SK-N-SH (cell line): ENCODE measurements at regions not wholly inside any gene's neighbourhood (a gene's known extent, or its start where the extent isn't known, plus 50 kb on each side); places are given as distances from the start of the nearest gene placed in this dataset.

Source experiments
- CTCF ChIA-PET: fragments of 300-600, 350-600 bp; formaldehyde crosslinking; extraction: SDS; loops from one replicate; lab custom pipeline; 2021; lab: Yijun Ruan, JAX
- POLR2A ChIA-PET: fragments of 350-600 bp; sonication (Branson Sonifier 250); formaldehyde crosslinking; extraction: SDS; loops from one replicate; lab custom pipeline; 2020; ENCODE audit warnings: antibody characterized with exemption, inconsistent platforms; lab: Yijun Ruan, JAX
- DNase-seq: peaks from one replicate; pipeline ENCODE4 v3.0.0; 2012
- H2AFZ ChIP-seq: fragments of 200-600 bp; sonication (generic); 2 replicates; pipeline ENCODE4 v1.8.1; 2016; ENCODE audit warnings: antibody characterized with exemption, mild to moderate bottlenecking, low read depth
- H3F3A ChIP-seq: fragments of 200-600 bp; sonication (generic); replicated peaks from 2 replicates; pipeline ENCODE3; 2016; ENCODE audit warnings: antibody characterized with exemption, mild to moderate bottlenecking; ENCODE audit not compliant: insufficient read depth
- H3K27ac ChIP-seq, 2 experiments: fragments of 200-500 bp in 1 of 2; fragments of 200-600 bp in 1 of 2; sonication (Bioruptor generic) in 1 of 2; sonication (generic), shearing (Covaris generic) in 1 of 2; 2 replicates each; pipeline versions ENCODE4 v1.5.1 to v1.6.1; 2014 to 2016; ENCODE audit warnings: low read depth in 2 of 2, inconsistent platforms in 1 of 2, low read length in 1 of 2, mild to moderate bottlenecking in 1 of 2, mixed read lengths in 1 of 2
- H3K27me3 ChIP-seq: fragments of 200-600 bp; sonication (generic), shearing (Covaris generic); 2 replicates; pipeline ENCODE4 v1.6.1; 2016; ENCODE audit warnings: mixed run types; ENCODE audit not compliant: insufficient read depth
- H3K36me3 ChIP-seq, 2 experiments: fragments of 200-500 bp in 1 of 2; fragments of 200-600 bp in 1 of 2; sonication (Bioruptor generic) in 1 of 2; sonication (generic) in 1 of 2; replicated peaks in 1 of 2; 2 replicates each; pipeline versions ENCODE3 to v1.5.1; 2014 to 2016; ENCODE audit warnings: low read length in 1 of 2, mild to moderate bottlenecking in 1 of 2; ENCODE audit not compliant: insufficient read depth in 2 of 2, control insufficient read depth in 1 of 2
- H3K4me1 ChIP-seq, 2 experiments: fragments of 200-500 bp in 1 of 2; fragments of 200-600 bp in 1 of 2; sonication (Bioruptor generic) in 1 of 2; sonication (generic), shearing (Covaris generic) in 1 of 2; 2 replicates each; pipeline versions ENCODE4 v1.5.1 to v1.6.1; 2014 to 2016; ENCODE audit warnings: low read depth in 1 of 2, low read length in 1 of 2, mixed run types in 1 of 2; ENCODE audit not compliant: insufficient read depth in 2 of 2, control insufficient read depth in 1 of 2
- H3K4me2 ChIP-seq: fragments of 200-600 bp; sonication (generic), shearing (Covaris generic); 2 replicates; pipeline ENCODE4 v1.6.1; 2017; ENCODE audit warnings: mixed run types
- H3K4me3 ChIP-seq, 2 experiments: fragments of 200-500 bp in 1 of 2; fragments of 200-600 bp in 1 of 2; sonication (Bioruptor generic) in 1 of 2; sonication (generic), shearing (Covaris generic) in 1 of 2; 2 replicates each; pipeline versions ENCODE4 v1.5.1 to v1.8.1; 2014 to 2016; ENCODE audit warnings: low read depth in 2 of 2, inconsistent platforms in 1 of 2, low read length in 1 of 2, mild to moderate bottlenecking in 1 of 2, mixed read lengths in 1 of 2, moderate library complexity in 1 of 2
- H3K79me2 ChIP-seq: fragments of 200-600 bp; sonication (generic); 2 replicates; pipeline ENCODE4 v1.8.1; 2017; ENCODE audit warnings: mild to moderate bottlenecking; ENCODE audit not compliant: insufficient read depth
- H3K9ac ChIP-seq: fragments of 200-600 bp; sonication (generic); 2 replicates; pipeline ENCODE4 v1.6.1; 2017; ENCODE audit warnings: mixed run types
- H3K9me2 ChIP-seq: fragments of 200-600 bp; sonication (generic); 2 replicates; pipeline ENCODE4 v1.6.1; 2017; ENCODE audit warnings: mixed run types
- H3K9me3 ChIP-seq: fragments of 200-600 bp; sonication (generic); 2 replicates; pipeline ENCODE4 v1.6.1; 2017; ENCODE audit warnings: mixed run types, mild to moderate bottlenecking, moderate library complexity
- H4K20me1 ChIP-seq: fragments of 200-600 bp; sonication (generic); 2 replicates; pipeline ENCODE4 v1.6.1; 2017; ENCODE audit warnings: mild to moderate bottlenecking, mixed run types; ENCODE audit not compliant: insufficient read depth
- CHD2 ChIP-seq: fragments of 150-350 bp; IDR thresholded peaks from 2 replicates; pipeline ENCODE4 v1.6.1; 2018; ENCODE audit warnings: low read length; ENCODE audit not compliant: partially characterized antibody
- CTCF ChIP-seq: fragments of 200-600 bp; sonication (generic); IDR thresholded peaks from 2 replicates; pipeline ENCODE4 v1.6.1; 2017; ENCODE audit warnings: antibody characterized with exemption, mild to moderate bottlenecking, moderate library complexity
- EP300 ChIP-seq, 2 experiments: IDR thresholded peaks; 2 replicates each; pipeline versions ENCODE4 v1.4.0 to v1.6.1; 2012; ENCODE audit warnings: borderline replicate concordance in 1 of 2, low read depth in 1 of 2, low read length in 1 of 2
- FOXM1 ChIP-seq: IDR thresholded peaks from 2 replicates; pipeline ENCODE4 v1.4.0; 2012; ENCODE audit warnings: low read depth, mild to moderate bottlenecking
- JUND ChIP-seq: IDR thresholded peaks from 2 replicates; pipeline ENCODE4 v1.4.0; 2012
- MEF2A ChIP-seq: IDR thresholded peaks from 2 replicates; pipeline ENCODE4 v1.4.0; 2012; ENCODE audit warnings: low read depth, borderline replicate concordance
- RAD21 ChIP-seq: IDR thresholded peaks from 2 replicates; pipeline ENCODE4 v1.6.1; 2012; ENCODE audit warnings: mild to moderate bottlenecking, low read length
- RCOR1 ChIP-seq: fragments of 150-350 bp; IDR thresholded peaks from 2 replicates; pipeline ENCODE4 v1.6.1; 2017; ENCODE audit warnings: antibody characterized with exemption, low read length
- SMC3 ChIP-seq: IDR thresholded peaks from 2 replicates; pipeline ENCODE4 v1.6.1; 2012; ENCODE audit warnings: low read depth, low read length, improper control_type of control experiment
- TCF12 ChIP-seq: IDR thresholded peaks from 2 replicates; pipeline ENCODE4 v1.4.0; 2012
- TEAD4 ChIP-seq: IDR thresholded peaks from 2 replicates; pipeline ENCODE4 v1.4.0; 2012; ENCODE audit warnings: mild to moderate bottlenecking, borderline replicate concordance; ENCODE audit not compliant: insufficient read depth
- YY1 ChIP-seq: IDR thresholded peaks from 2 replicates; pipeline ENCODE4 v1.4.0; 2012; ENCODE audit warnings: low read depth, mild to moderate bottlenecking
- WGBS: methylation state at CpG from one replicate; pipeline ENCODE4 v1.1.6; 2017; ENCODE audit warnings: low lambda C conversion rate; 5-methylcytosine and 5-hydroxymethylcytosine counted together
- TF ChIP-seq, protein P1 (sequence below): fragments of 150-350 bp; IDR thresholded peaks from 2 replicates; pipeline ENCODE4 v1.6.1; 2016; ENCODE audit warnings: mild to moderate bottlenecking, low read depth, low read length
- TF ChIP-seq, protein P2 (sequence below): IDR thresholded peaks from 2 replicates; pipeline ENCODE4 v1.4.0; 2012; ENCODE audit warnings: low read depth, borderline replicate concordance
- TF ChIP-seq, protein P3 (sequence below): IDR thresholded peaks from 2 replicates; pipeline ENCODE4; 2012
- TF ChIP-seq, protein P4 (sequence below): IDR thresholded peaks from 2 replicates; pipeline ENCODE4 v1.4.0; 2012; ENCODE audit warnings: low read depth

DNA sequence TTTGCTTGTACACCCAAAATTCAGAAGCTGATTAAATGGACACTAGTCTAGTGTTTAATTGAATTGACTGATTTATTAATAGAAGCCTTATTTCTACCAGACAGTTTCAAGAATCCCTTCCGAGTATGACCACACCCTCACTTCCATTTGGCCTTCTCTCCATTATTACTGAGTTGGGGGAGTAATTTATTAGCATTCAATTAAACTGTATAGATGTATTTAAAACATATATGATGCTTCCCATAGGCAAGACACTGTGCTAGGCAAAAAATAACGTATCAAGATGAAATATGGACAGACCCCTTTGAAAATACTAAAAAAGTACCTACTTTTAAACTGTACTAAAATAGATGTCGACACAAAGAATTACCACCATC is 112.9 kb upstream of the PHACTR1 start:
- H3K27ac ChIP-seq: no peak overlapping the region
- H3K27me3 ChIP-seq: no peaks in the 10 kb centered on the region
- ChIA-PET POLR2A (interaction anchor here (0.6 kb wide), 1 partner anchor 313 kb away, joined by 5 read pairs; no protein-coding TSS in a partner anchor), CTCF (interaction anchor here (0.5 to 6.8 kb wide), 27 partner anchors 9 to 1028 kb away, joined by 3 to 92 read pairs (median 4); partner anchors contain the start of genes EDN1, HIVEP1 and PHACTR1)
- H3K4me1 ChIP-seq: peaks cover 2 to 8% of the 10 kb centered on the region in 2 experiments; a peak in 2 of 4 replicates
- no peak overlapping the region for H2AFZ ChIP-seq
- no peaks in the 10 kb centered on the region for H3K9me2 ChIP-seq
- H3F3A ChIP-seq: no peaks in the 10 kb centered on the region
- WGBS: 53% methylated on average over 3 of the region's 3 CpGs
- no peak overlapping the region; a peak in 1 of 4 replicates for H3K4me3 ChIP-seq
- H3K36me3 ChIP-seq: no peaks in the 10 kb centered on the region
- no peaks in the 10 kb centered on the region for H3K79me2 ChIP-seq
- no peak overlapping the region for H3K4me2 ChIP-seq
- no peaks in the 10 kb centered on the region for H4K20me1 ChIP-seq
- H3K9ac ChIP-seq: no peak overlapping the region
- peak; percentile 22; the same call in 1 of the 2 replicates for TF ChIP-seq CTCF
- no peak for TF ChIP-seq JUND
- no peaks in the 10 kb centered on the region for H3K9me3 ChIP-seq
- DNase-seq: no peak

DNA sequence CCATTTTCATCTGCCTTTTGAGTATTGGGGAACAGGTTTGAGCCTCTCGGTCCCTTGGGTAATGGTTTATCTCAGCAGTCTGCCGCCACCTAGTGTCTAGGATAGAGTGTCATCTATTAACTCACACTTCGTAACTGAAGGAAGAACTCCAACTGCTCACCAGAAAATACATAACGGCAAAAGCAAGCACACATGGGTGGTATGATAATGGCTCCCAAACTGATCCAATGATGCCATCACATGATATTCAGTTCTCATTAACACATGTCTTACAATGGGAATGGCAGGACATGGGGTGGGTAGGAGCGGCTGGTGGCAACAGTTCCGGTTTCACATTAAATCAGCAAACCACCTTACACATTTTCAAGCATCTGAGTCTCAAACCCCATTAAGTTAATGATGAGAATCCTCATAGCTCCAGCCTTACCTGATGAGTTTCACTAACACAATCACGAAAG is 110.7 kb upstream of the PHACTR1 start:
- Histone ChIP-seq H3K9ac (no peak overlapping the region), H3K79me2 (no peaks in the 10 kb centered on the region), H4K20me1 (no peaks in the 10 kb centered on the region), H3F3A (no peaks in the 10 kb centered on the region), H3K27me3 (no peaks in the 10 kb centered on the region), H3K9me2 (no peaks in the 10 kb centered on the region), H2AFZ (no peak overlapping the region), H3K27ac (no peak overlapping the region), H3K4me1 (peaks cover 2 to 12% of the 10 kb centered on the region in 2 experiments; a peak in 2 of 4 replicates), H3K9me3 (no peaks in the 10 kb centered on the region), H3K36me3 (no peaks in the 10 kb centered on the region), H3K4me3 (no peak overlapping the region), H3K4me2 (no peak overlapping the region)
- WGBS: 42% methylated on average over 7 of the region's 7 CpGs
- TF ChIP-seq SMC3: peak; percentile 81
- no peak for TF ChIP-seq MEF2A
- no peak for TF ChIP-seq TEAD4
- TF ChIP-seq, protein P1, sequence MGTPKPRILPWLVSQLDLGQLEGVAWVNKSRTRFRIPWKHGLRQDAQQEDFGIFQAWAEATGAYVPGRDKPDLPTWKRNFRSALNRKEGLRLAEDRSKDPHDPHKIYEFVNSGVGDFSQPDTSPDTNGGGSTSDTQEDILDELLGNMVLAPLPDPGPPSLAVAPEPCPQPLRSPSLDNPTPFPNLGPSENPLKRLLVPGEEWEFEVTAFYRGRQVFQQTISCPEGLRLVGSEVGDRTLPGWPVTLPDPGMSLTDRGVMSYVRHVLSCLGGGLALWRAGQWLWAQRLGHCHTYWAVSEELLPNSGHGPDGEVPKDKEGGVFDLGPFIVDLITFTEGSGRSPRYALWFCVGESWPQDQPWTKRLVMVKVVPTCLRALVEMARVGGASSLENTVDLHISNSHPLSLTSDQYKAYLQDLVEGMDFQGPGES: no peak
- TF ChIP-seq EP300 (IDR thresholded peaks at IDR 0.05; ENCODE audit: borderline replicate concordance in 1 of 2, low read depth in 1 of 2, low read length in 1 of 2): no peak
- TF ChIP-seq FOXM1: no peak
- TF ChIP-seq, protein P2, sequence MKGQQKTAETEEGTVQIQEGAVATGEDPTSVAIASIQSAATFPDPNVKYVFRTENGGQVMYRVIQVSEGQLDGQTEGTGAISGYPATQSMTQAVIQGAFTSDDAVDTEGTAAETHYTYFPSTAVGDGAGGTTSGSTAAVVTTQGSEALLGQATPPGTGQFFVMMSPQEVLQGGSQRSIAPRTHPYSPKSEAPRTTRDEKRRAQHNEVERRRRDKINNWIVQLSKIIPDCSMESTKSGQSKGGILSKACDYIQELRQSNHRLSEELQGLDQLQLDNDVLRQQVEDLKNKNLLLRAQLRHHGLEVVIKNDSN: no peak
- peak; percentile 81 for TF ChIP-seq CTCF
- TF ChIP-seq, protein P3, sequence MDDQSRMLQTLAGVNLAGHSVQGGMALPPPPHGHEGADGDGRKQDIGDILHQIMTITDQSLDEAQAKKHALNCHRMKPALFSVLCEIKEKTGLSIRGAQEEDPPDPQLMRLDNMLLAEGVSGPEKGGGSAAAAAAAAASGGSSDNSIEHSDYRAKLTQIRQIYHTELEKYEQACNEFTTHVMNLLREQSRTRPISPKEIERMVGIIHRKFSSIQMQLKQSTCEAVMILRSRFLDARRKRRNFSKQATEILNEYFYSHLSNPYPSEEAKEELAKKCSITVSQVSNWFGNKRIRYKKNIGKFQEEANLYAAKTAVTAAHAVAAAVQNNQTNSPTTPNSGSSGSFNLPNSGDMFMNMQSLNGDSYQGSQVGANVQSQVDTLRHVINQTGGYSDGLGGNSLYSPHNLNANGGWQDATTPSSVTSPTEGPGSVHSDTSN: no peak
- TF ChIP-seq RAD21: peak; percentile 87
- no peak for TF ChIP-seq RCOR1
- no peak for TF ChIP-seq YY1
- TF ChIP-seq CHD2: no peak
- TF ChIP-seq, protein P4, sequence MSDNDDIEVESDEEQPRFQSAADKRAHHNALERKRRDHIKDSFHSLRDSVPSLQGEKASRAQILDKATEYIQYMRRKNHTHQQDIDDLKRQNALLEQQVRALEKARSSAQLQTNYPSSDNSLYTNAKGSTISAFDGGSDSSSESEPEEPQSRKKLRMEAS: no peak
- TF ChIP-seq TCF12: no peak
- peak; percentile 57 for DNase-seq
- ChIA-PET CTCF (interaction anchor here (0.6 to 6.8 kb wide), 30 partner anchors 9 to 990 kb away, joined by 3 to 92 read pairs (median 4); partner anchors contain the start of gene EDN1), POLR2A (no interaction called here)
